Fibroblast of lung (primary cell): ENCODE measurements at regions not wholly inside any gene's neighbourhood (a gene's known extent, or its start where the extent isn't known, plus 50 kb on each side); places are given as distances from the start of the nearest gene placed in this dataset.

ENCODE experiments used
- DNase-seq, 2 donors: peaks; one replicate each; pipeline versions ENCODE4 v3.0.0 to v3.0.0-alpha.2; 2010; ENCODE audit warnings: low read depth in 2 of 2
- H2AFZ ChIP-seq: 2 replicates; pipeline ENCODE4 v1.5.1; 2012; ENCODE audit warnings: low read length, control low read depth, inconsistent platforms
- H3K27ac ChIP-seq: 2 replicates; pipeline ENCODE4 v1.5.1; 2011; ENCODE audit warnings: low read length, control low read depth; ENCODE audit not compliant: insufficient read depth
- H3K27me3 ChIP-seq: 2 replicates; pipeline ENCODE4 v1.5.1; 2011; ENCODE audit warnings: mild to moderate bottlenecking, low read length; ENCODE audit not compliant: control insufficient read depth, insufficient read depth
- H3K36me3 ChIP-seq: 2 replicates; pipeline ENCODE4 v1.5.1; 2011; ENCODE audit warnings: low read length; ENCODE audit not compliant: control insufficient read depth, insufficient read depth
- H3K4me1 ChIP-seq: 2 replicates; pipeline ENCODE4 v1.5.1; 2011; ENCODE audit warnings: low read length; ENCODE audit not compliant: control insufficient read depth, insufficient read depth; ENCODE audit errors: extremely low read depth
- H3K4me2 ChIP-seq: 2 replicates; pipeline ENCODE4 v1.5.1; 2011; ENCODE audit warnings: low read length, control low read depth; ENCODE audit not compliant: insufficient read depth; ENCODE audit errors: extremely low read depth
- H3K4me3 ChIP-seq, 4 experiments: fragments of 200-600 bp in 1 of 4; sonication (generic) in 1 of 4; replicated peaks in 1 of 4; 2 replicates each; pipeline ENCODE4 v1.5.1; 2011 to 2016; ENCODE audit warnings: low read length in 4 of 4, low read depth in 3 of 4, mild to moderate bottlenecking in 3 of 4, control low read depth in 2 of 4, inconsistent platforms in 1 of 4, mixed read lengths in 1 of 4; ENCODE audit not compliant: insufficient read depth in 1 of 4; ENCODE audit errors: control extremely low read depth in 1 of 4
- H3K79me2 ChIP-seq: 2 replicates; pipeline ENCODE4 v1.5.1; 2012; ENCODE audit warnings: mild to moderate bottlenecking, low read length, inconsistent platforms; ENCODE audit not compliant: control insufficient read depth, insufficient read depth
- H3K9ac ChIP-seq: 2 replicates; pipeline ENCODE4 v1.5.1; 2011; ENCODE audit warnings: mild to moderate bottlenecking, low read length, control low read depth; ENCODE audit not compliant: insufficient read depth
- H3K9me3 ChIP-seq: 2 replicates; pipeline ENCODE4 v1.5.1; 2012; ENCODE audit warnings: low read depth, low read length; ENCODE audit not compliant: control insufficient read depth, insufficient read depth
- H4K20me1 ChIP-seq: 2 replicates; pipeline ENCODE4 v1.5.1; 2011; ENCODE audit warnings: low read length; ENCODE audit not compliant: control insufficient read depth, insufficient read depth; ENCODE audit errors: extremely low read depth
- CTCF ChIP-seq, 2 donors: IDR thresholded peaks in 1 of 2; conservative IDR thresholded peaks in 1 of 2; 1 replicate in 1 of 2; 2 replicates in 1 of 2; pipeline ENCODE4 v1.5.1; 2011 to 2012; ENCODE audit warnings: low read length in 2 of 2, control low read depth in 1 of 2, inconsistent platforms in 1 of 2, low read depth in 1 of 2, mild to moderate bottlenecking in 1 of 2
- EZH2 ChIP-seq: IDR thresholded peaks from 2 replicates; pipeline ENCODE4 v1.5.1; 2012; ENCODE audit warnings: low read length, control low read depth, mild to moderate bottlenecking; ENCODE audit errors: missing control alignments

- Histone ChIP-seq H3K27me3 (no peaks in the 10 kb centered on the region), H3K36me3 (no peaks in the 10 kb centered on the region), H3K9me3 (no peaks in the 10 kb centered on the region), H3K4me1 (no peaks in the 10 kb centered on the region), H3K4me2 (no peak overlapping the region), H3K79me2 (no peaks in the 10 kb centered on the region), H4K20me1 (no peaks in the 10 kb centered on the region), H3K9ac (no peak overlapping the region), H2AFZ (no peak overlapping the region), H3K4me3 (no peak overlapping the region), H3K27ac (no peak overlapping the region)
- TF ChIP-seq EZH2 (no peak), CTCF (conservative IDR thresholded peaks at IDR 0.05 in 1 of 2, IDR thresholded peaks at IDR 0.05 in 1 of 2; ENCODE audit: low read depth in 1 of 2, low read length in 2 of 2) (no peak)
- no peak for DNase-seq
Observed at GRCh38 chr4:171473155-171473554, 340.0 kb upstream of the GALNTL6 start.

GRCh38 chr4:171472230-171472629, 341.0 kb upstream of the GALNTL6 start:
- Histone ChIP-seq H3K27me3 (no peaks in the 10 kb centered on the region), H3K4me3 (no peak overlapping the region), H3K36me3 (no peaks in the 10 kb centered on the region), H3K4me1 (no peaks in the 10 kb centered on the region), H3K79me2 (no peaks in the 10 kb centered on the region), H3K9me3 (no peaks in the 10 kb centered on the region), H2AFZ (no peak overlapping the region), H3K9ac (no peak overlapping the region), H4K20me1 (no peaks in the 10 kb centered on the region), H3K4me2 (no peak overlapping the region), H3K27ac (no peak overlapping the region)
- TF ChIP-seq EZH2 (no peak), CTCF (conservative IDR thresholded peaks at IDR 0.05 in 1 of 2, IDR thresholded peaks at IDR 0.05 in 1 of 2; ENCODE audit: low read depth in 1 of 2, low read length in 2 of 2) (no peak)
- DNase-seq, result no peak

- TF ChIP-seq CTCF (conservative IDR thresholded peaks at IDR 0.05 in 1 of 2, IDR thresholded peaks at IDR 0.05 in 1 of 2; ENCODE audit: low read depth in 1 of 2, low read length in 2 of 2) (no peak), EZH2 (no peak)
- no peaks in the 10 kb centered on the region for H3K9me3 ChIP-seq
- no peak overlapping the region for H3K9ac ChIP-seq
- H3K4me1 ChIP-seq, result no peaks in the 10 kb centered on the region
- no peak overlapping the region for H3K27ac ChIP-seq
- no peaks in the 10 kb centered on the region for H3K79me2 ChIP-seq
- no peaks in the 10 kb centered on the region for H4K20me1 ChIP-seq
- H3K36me3 ChIP-seq, result no peaks in the 10 kb centered on the region
- H2AFZ ChIP-seq, result no peak overlapping the region
- H3K4me2 ChIP-seq, result no peak overlapping the region
- H3K4me3 ChIP-seq, result no peak overlapping the region
- DNase-seq, result no peak
- H3K27me3 ChIP-seq, result no peaks in the 10 kb centered on the region
Observed at GRCh38 chr4:171464499-171464898, 348.7 kb upstream of the GALNTL6 start.
